Stimulated activated CD4-positive, alpha-beta T cell treated with anti-CD3 and anti-CD28 coated beads, Interleukin-15, amount 100 ng/mL, for 24 hours (primary cell): ENCODE measurements at regions not wholly inside any gene's neighbourhood (a gene's known extent, or its start where the extent isn't known, plus 50 kb on each side); places are given as distances from the start of the nearest gene placed in this dataset.

Experiments
- DNase-seq: peaks from one replicate; pipeline ENCODE4 v3.0.0-alpha.2; 2020

DNA sequence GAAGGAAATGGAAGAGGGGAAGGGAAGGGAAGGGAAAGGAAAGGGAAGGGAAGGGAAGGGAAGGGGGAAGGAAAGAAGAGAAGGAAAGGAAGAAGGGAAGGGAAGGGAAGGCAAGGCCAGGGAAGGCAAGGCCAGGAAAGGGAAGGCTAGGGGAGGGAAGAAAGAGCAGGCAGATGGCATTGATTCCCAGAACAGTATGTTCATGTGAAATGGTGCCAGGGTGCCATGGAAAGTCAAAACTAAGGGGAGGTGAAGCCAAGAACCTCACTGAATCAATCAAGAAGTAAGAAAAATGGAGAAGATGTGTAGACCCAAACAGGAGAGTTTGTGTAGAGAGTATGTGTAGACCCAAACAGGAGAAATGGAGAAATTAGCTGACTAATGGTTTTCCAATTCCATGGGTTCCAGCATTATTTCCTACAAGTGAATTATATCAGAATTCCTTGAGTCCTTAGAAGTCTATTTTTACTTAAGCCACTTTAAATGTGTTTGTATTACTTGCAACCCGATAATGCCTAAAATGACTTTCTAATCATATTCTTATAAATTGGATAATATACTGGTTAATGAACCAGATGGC, 367.6 kb downstream of the TXNL1 start:
- no peak for DNase-seq

DNA sequence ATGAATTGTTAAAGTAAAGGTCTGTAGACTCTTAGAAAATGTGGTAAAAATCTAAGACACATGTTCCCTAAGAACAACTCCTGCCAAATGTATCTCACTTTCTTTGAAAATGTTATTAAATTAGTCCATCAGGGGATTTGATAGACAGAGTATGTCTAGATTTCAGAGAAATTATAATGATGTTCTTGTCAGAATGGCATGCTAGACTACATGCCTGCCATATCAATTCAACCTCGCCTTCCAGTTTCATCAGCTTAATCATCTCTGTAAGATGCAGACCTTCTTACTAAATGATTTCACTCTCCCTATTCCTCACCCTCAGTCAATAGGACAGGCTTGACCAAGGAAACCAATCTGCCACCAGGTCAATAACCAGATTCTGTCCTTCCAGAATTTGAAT, 368.4 kb downstream of the TXNL1 start:
- no peak for DNase-seq

DNA sequence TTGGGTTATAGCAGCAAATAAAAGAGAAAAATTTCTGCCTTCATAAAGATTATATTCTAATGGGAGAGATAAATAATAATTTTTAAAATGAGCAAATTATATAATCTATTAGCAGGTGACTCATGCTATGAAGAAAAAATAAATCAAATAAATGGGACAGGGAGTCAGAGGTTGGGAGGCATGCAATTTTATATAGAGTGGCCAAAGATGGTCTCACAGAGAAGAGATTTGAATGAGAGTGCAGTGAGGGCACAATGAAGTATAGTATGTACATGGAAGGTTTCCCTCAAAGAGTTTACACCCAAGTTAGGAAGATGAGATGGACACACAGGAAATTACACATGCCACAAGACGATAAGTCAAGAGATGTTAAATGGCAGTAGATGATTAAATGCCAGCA, 369.4 kb downstream of the TXNL1 start:
- no peak for DNase-seq

DNA sequence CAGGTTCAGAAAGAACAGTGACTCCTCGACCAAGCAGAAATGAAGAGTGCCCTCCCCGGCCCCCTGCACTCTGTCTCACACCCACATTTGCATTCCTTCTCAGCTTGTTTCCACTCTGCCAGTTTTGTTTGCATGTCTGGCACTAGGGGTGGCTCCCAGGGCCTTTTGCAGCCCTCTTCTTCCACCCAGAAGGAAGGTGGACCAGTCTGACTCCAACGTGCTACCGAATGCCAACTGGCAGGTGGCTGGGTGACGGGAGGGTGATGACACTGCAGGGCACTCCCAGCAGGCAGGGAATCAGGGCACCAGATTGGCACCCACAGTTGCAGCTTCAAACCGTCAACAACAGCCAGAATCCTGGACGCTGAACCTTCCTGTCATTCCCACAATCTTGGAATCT, 371.1 kb downstream of the TXNL1 start:
- DNase-seq, result no peak

DNA sequence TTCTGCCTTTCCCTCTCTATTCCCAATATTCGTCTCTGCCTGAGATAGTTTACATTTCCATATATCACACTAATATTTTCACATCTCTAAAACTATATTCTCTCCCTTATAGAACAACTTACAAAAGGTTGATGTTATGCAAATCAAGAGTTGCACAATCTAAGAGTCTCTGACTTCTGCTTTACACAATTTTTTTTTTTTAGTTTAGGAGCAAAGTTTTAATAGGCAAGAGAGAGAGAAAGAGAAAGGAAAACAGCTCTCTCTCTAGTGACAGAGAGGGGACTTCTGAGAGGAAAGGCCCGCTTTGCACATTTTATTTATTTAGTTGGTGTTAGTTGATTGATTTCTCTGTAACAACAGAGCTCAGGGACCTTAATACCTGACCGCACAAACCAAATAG, 380.2 kb downstream of the TXNL1 start:
- no peak for DNase-seq

DNA sequence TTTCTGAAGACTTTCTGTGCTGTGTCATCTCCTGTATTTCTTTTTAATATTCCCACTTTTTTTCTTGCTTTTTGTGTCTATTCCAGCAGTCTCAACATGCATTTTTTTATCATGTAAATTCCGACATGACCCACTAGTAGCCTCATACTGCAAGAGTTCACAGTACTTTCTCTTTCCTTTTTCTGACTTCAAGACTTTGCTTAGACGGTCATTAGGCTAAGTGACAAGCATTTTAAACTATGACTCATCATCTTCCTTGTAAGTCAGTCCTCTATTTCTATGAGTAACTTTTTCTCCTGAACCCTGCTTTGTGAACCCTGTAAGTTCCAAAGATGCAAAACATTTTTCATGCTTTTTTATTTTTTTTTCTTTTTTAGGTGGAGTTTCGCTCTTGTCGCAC, 381.2 kb downstream of the TXNL1 start:
- no peak for DNase-seq

DNA sequence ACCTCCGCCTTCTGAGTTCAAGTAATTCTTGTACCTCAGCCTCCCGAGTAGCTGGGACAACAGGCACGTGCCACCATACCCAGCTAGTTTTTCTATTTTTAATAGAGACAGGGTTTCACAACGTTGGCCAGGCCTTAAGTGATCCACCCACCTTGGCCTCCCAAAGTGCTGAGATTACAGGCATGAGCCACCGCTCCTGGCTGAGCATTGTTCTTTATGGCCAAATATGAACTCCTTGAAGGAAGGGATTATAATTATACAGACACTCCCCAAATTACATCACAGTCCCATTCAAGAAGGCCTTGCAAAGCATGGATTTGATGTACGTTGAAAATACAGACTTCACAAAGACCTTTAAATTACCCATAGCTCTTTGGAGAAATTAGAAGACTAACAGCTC, 381.7 kb downstream of the TXNL1 start:
- DNase-seq, result no peak

DNA sequence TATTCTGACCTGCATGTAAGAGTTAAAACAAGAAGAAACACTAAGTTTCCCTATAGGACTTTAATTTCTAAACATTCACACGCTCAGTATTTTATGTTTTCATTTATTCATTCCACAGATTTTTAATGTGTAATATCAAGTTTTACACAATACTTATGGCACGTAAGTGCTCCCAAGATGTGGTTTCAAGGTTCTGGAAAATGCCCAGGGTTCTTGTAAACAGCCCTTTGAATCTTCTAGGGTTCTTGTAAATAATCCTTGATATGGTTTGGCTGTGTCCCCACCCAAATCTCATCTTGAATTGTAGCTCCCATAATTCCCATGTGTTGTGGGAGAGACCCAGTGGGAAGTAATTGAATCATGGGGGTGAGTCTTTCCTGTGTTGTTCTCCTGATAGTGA, 383.0 kb downstream of the TXNL1 start:
- DNase-seq, result no peak

DNA sequence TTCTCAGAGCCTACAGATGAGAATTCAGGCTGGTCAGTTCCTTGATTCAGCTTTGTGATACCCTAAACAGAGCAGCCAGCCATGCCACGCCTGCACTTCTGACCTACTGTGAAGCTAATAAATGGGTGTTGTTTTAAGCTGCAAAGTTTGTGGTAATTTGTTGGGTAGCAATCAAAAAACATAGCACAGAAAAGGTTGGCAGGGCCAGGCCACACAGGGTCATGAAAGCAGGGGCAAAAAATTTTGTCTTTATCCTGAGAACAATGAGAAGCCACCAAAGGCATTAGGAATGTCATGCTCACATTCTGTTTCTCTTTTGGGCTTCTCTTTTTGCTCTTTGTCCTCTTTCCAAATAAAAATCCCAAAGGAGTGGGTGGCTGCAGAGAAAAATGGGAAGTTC, 385.9 kb downstream of the TXNL1 start:
- DNase-seq, result no peak

DNA sequence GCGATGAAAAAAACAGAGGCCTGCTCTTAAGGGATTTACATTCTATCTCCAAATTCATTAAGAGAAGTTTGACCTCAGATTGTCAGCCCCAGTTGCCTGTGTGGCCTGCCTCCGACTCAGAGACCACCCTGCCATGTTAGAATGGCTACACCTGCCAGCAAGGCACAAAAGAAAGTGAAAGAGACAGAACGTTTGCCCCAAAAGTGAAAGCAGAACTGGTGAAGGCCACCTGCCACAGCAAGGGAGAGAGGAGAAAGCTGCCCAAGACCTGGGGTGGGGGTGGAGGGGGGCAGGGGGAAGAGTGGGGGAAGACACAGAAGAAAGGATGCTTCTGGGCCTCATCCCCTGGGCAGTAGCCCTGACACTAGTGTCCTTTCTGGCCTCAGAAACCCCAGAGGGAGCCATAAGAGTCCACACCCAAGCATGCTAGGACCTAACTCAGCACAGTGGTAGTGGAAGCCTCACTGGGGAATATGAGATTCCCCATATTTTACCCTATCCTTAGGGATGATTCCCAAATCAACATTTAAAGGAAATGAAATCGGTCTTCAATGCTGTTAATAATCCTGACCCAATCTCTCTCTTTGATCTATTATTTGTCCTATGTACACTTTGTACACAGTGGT, 389.7 kb downstream of the TXNL1 start:
- DNase-seq, result no peak

DNA sequence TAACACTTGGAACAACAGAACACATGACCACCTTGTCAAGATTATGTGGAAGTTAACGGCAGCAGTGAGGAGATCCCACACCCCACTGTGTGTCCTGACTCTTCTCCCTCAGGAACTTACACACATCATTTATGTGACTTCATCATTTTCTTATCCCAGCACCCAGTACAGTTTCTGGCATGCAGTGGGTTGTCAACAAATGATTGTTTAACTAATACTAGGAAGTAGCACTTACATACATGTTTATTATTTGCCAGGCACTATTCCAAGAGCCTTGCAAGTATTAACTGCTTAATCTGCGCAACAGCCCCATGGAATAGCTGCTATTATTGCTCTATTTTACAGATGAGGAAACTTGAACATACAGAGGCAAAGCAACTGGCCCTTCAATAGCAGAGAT, 391.5 kb downstream of the TXNL1 start:
- no peak for DNase-seq

DNA sequence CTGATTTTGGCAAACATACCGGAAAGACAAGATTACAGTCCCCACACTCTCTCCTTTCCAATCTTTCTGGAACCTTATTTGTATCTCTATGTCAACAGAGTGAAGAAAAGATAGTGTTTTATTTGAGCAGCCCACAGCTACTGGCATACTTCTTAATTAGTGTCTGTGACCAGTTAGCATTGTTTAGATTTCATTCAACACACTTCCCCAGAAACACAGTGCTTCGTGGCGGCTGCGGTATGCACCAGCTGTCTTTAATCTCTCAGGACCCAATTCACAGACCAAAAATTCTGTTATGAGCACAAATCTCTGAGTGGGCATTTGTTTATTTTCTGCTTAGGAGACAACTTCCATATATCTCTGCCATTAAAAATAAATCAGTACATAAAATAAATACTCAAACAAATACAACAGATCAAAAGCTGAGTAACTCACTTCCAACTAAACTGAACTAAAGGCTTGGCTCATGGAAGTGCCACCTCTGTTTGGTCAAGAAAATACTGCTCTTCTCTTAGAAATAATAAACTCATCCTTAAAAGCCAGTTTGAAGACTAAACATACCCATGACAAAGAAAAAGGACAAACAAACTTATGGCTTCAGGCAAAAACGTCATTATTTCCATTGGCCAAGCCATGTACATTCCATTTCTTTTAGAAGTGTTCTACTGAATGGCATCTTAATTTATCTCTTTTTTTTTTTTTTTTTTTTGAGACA, 392.4 kb downstream of the TXNL1 start:
- no peak for DNase-seq

DNA sequence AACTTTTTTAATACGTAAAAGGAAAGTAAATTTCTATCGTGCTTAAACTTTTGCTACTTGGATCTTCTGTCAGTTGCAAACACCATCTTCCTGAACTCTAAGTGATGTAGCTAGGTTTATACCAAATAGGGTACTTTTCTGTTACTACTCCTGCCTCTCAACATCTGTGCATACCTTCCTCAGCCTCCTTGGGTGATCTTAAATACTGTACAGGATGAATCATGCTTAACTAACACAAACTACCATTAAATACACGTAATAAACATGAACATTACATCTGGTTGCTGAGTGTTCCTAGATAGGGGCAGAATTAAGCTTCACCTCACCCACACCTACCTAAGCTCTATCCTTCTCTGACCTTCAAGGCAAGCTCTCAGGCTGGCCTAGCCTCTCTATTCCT, 398.0 kb downstream of the TXNL1 start:
- DNase-seq, result no peak

DNA sequence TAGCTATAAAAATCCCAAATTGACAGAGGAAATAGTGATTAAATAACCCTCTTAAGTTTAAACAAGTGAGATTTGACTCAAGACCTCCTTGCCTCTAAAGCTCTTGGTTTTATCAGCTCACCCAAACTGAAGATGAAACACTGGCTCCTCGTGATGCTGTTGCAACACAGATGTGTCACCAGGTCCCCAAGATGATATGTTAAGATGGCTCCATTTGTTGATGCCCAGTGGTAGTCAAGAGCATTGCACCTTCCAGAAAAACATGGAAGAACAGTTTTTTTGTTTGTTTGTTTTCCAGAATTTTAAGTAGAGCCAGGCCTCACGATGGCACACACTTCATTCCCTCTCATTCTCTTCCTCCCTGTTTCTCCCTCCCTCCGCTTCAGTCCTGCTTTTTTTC, 399.8 kb downstream of the TXNL1 start:
- no peak for DNase-seq

DNA sequence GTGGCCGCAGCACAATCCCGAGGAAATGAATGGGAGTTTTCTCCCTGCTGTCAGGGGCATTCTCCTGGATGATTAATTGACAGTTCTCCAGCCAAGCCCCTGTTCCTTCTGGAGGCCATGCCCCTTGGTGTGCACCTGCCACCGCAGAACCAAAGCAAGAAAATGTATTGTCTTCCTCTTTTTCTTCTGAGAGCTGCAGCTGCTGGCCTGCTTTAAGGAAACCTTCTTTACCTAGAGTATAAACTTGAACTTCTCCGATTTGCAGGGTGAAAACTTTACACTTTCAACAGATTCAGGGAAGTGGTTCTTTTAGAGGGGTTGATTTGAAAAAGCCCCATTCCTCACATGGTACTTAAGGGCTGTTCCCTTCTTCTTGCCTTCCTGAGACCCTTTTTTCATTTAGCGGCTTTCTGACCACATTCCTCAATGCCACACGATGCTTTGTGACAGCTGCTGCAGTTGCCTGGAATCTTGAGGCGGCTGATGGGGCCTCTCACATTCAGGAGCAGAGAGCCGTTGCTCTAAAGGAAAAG, 402.8 kb downstream of the TXNL1 start:
- DNase-seq, result no peak

DNA sequence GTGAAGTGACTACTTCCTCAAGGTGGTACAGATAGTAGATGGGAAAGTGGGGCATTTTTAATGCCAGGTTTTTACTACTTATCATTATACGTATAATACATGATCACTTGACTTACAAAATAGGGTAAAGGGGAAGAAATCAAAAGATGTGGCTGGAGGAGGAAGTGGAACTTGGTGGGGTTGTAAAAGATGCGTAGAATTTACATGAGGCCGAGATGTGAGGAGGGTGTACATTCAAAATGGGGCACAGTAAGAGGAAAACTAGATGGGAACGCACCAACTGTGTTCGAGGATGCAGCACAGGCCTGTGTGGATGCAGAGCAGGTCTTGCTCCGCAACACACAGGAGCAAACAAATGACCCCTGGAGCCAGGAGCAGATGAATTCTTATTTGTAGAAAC, 403.3 kb downstream of the TXNL1 start:
- DNase-seq, result no peak

DNA sequence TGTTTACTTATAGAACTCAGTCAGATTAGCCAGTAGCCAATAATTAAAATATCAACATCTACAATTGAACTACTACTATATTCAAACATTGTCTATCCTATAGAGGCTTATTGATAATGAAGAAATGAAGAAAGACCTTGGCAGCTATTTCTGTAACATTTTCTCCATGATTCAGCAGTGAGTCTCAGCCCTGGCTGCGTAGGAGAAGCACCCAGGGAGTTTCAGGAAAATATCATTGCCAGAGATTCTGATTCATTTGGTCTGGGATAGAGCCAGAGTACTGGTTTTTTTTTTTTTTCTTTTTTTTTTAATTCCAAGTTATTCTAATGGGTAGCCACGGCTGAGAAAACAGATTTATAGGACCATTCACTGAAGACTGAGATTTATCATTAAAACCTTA, 404.8 kb downstream of the TXNL1 start:
- DNase-seq, result no peak

DNA sequence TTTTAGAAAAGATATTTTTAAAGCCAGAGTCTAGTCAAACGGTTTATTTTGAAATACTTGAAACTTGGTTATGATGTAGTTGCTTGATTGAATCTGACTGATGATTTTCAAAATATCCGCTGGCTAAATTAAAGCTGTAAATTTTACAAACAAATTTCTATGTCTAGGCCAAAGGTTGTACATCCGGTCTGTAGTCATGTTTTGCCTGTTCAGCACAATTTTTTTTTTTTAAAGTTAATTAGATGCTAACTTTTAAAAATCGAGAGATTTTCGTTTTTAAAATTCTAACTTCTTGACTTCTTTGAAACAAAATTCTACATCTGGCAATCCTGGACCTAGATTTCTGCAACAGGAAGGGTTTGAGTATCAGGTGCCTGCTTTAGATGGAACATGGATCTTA, 412.4 kb downstream of the TXNL1 start:
- no peak for DNase-seq

DNA sequence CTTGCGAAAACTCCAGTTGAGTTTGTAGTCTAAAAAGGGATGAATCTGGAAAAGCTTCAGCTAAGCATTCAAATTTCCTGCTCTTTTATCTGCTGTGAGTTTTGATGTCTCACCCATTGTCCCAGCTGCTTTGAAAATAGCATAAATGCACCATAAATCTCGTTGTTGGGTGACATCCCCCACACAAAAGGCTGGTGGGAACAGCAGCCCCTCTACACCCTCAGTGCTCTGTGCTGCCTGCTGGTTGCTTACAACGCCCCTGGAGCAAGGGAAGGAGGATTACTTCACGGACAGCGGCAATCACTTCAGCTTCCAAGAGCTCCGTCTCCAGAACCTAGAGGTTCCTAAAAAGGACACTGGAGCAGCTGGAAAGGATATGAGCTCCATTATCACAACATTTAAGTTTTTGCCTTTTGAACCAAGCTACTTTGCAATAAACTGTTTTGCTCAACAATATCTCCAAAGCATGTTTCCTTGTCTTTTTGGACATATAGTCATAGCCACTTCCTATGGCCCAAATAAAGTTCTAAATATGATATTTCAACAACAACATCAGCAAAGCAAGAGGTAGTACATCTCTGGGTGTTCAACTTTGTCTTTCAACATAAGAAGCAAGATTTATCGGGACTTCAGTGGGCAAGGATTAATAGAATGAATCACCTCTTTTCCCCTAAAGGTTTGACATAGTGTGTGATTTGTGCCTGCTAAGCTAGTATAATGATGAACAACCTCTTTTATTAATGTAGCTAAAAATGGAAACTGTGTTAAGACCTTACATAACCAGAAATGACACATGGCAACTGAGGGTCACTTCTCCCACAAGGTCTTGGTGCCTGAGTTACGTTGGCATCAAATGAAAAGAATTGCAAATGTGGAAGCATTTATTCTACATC, 413.5 kb downstream of the TXNL1 start:
- no peak for DNase-seq

DNA sequence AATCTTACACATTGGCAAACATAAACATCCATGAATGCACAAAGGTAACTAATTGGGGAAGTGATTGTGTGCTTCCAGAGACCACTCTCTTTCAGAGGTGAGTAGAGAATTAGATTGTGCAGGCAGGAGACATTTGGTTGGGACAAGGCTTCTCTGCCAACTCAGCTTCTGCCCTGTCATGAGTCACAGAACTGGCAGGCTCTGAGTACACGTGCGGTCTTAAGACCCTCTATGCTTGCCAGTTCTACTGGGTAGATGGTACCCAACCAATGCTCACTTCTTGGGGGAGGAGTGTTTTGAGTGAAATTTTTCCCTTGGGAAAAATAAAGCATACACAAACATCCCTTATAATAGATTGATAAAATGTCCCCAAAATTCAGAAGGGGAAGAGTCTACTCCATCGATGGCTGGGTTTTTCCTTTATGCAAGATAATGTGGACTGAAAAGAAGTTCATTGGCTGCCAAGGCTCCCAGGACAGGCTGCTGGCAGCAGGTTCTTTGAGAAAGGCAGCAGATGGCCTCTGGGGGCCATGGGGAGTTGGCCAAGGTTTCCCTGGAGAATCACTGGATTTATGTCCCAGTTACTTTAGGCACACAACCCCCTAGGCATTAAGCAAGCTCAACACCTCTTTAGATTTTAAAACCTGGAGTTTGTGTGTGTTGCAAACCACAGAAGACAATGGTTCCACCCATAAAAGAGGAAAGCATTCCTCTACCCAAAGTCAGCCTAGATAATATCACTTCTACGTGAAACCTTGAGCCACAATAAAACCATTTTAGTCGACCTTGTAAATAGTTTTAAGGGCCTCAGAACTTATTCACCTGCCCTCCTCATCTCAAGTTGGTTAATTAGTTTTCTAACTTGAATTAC, 417.0 kb downstream of the TXNL1 start:
- no peak for DNase-seq

DNA sequence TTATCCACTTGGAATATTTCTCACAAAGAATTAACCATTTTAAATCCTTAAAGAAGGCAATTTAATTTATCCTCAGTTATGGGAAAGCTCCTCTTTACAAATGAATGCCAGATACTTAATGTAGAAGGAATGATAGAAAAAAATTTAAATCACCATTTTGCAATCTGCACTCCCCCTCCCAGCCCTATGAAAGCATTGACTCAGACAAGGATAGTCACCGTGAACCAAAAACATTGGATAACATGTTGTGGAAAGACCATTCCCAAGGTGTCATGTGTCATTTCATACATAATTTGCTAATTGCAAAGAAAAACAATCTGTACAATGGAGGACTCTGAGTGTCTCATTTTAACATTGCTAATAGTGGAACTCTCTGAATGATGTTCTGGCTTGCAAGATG, 421.0 kb downstream of the TXNL1 start:
- no peak for DNase-seq

DNA sequence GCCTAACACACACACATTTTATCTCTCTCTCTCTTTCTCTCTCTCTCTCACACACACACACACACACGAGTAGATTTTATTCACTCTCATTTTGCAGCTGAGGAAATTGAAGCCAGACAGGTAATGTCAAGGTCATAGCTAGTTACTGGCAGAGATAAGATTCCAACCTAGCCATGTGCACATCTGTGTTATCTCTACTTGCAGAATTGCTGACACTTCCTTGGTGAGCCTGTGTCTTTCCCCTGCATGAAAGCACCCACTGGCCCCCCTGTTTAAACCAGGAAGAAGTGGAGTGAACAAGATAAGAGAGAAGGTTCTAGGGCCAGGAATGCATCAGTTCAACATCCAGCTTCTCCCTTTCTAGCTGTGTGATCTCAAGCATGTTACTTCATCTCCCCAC, 423.7 kb downstream of the TXNL1 start:
- no peak for DNase-seq
